GM23338 (cell line): ENCODE measurements at regions not wholly inside any gene's neighbourhood (a gene's known extent, or its start where the extent isn't known, plus 50 kb on each side); places are given as distances from the start of the nearest gene placed in this dataset.

Experiments
- ATAC-seq: fragments of 200-7000 bp; cut with Tn5 transposase; 3 replicates; pipeline ENCODE4 v1.9.1; 2020
- DNase-seq: peaks from one replicate; pipeline ENCODE4 v3.0.0-alpha.2; 2015; ENCODE audit warnings: low spot score
- H2AFZ ChIP-seq: fragments of 200-600 bp; sonication (generic); 2 replicates; pipeline ENCODE4 v1.8.0; 2016; ENCODE audit warnings: antibody characterized with exemption, mild to moderate bottlenecking, moderate library complexity
- H3F3A ChIP-seq: fragments of 200-600 bp; sonication (generic); replicated peaks from 2 replicates; pipeline ENCODE4 v1.8.0; 2017; ENCODE audit warnings: antibody characterized with exemption, mixed run types, low read depth
- H3K27ac ChIP-seq: fragments of 200-600 bp; sonication (generic); 2 replicates; pipeline ENCODE4 v1.6.1; 2016; ENCODE audit warnings: low read depth
- H3K27me3 ChIP-seq: fragments of 200-600 bp; sonication (generic); 2 replicates; pipeline ENCODE4 v1.8.0; 2016; ENCODE audit warnings: mild to moderate bottlenecking, mixed run types, moderate library complexity; ENCODE audit not compliant: insufficient read depth
- H3K36me3 ChIP-seq: fragments of 200-600 bp; sonication (generic); 2 replicates; pipeline ENCODE4 v1.8.0; 2016; ENCODE audit warnings: mild to moderate bottlenecking; ENCODE audit not compliant: insufficient read depth
- H3K4me1 ChIP-seq: fragments of 200-600 bp; sonication (generic); 2 replicates; pipeline ENCODE4 v1.8.0; 2016; ENCODE audit warnings: mild to moderate bottlenecking, moderate library complexity; ENCODE audit not compliant: insufficient read depth
- H3K4me2 ChIP-seq: fragments of 200-600 bp; sonication (generic); 2 replicates; pipeline ENCODE4 v1.7.1; 2017; ENCODE audit warnings: mixed run types
- H3K4me3 ChIP-seq: fragments of 200-600 bp; sonication (generic); 2 replicates; pipeline ENCODE4 v1.6.1; 2016; ENCODE audit warnings: mixed run types
- H3K79me2 ChIP-seq: fragments of 200-600 bp; sonication (generic); replicated peaks from 2 replicates; pipeline ENCODE4 v1.8.0; 2017; ENCODE audit warnings: mild to moderate bottlenecking; ENCODE audit not compliant: insufficient read depth
- H3K9me2 ChIP-seq: fragments of 200-600 bp; sonication (generic); 2 replicates; pipeline ENCODE4 v1.8.0; 2017; ENCODE audit not compliant: insufficient read depth
- H4K20me1 ChIP-seq: fragments of 200-600 bp; sonication (generic); replicated peaks from 2 replicates; pipeline ENCODE4 v1.8.0; 2017; ENCODE audit warnings: mild to moderate bottlenecking; ENCODE audit not compliant: insufficient read depth
- H3K27ac Mint-ChIP-seq: 2 replicates; pipeline ENCODE4 v1.8.0; 2020; ENCODE audit warnings: inconsistent platforms, mild to moderate bottlenecking, moderate library complexity, mixed read lengths
- H3K27me3 Mint-ChIP-seq: 3 replicates; pipeline ENCODE4 v1.8.0; 2022; ENCODE audit warnings: low read depth, mild to moderate bottlenecking, moderate library complexity, mixed read lengths, inconsistent platforms; ENCODE audit not compliant: insufficient read depth, poor library complexity
- H3K36me3 Mint-ChIP-seq: 3 replicates; pipeline ENCODE4 v1.8.0; 2021; ENCODE audit warnings: low read depth, mild to moderate bottlenecking, inconsistent platforms, moderate library complexity, mixed read lengths
- H3K4me1 Mint-ChIP-seq: 3 replicates; pipeline ENCODE4 v1.8.0; 2020; ENCODE audit warnings: mild to moderate bottlenecking, inconsistent platforms, mixed read lengths
- H3K4me3 Mint-ChIP-seq: 3 replicates; pipeline ENCODE4 v1.8.0; 2021; ENCODE audit warnings: moderate library complexity, mild to moderate bottlenecking, inconsistent platforms, mixed read lengths
- H3K9me3 Mint-ChIP-seq: 3 replicates; pipeline ENCODE4 v1.8.0; 2020; ENCODE audit warnings: moderate library complexity, mild to moderate bottlenecking, inconsistent platforms, mixed read lengths
- CREB1 ChIP-seq: fragments of 250-450 bp; sonication (Bioruptor Pico); IDR thresholded peaks from 2 replicates; pipeline ENCODE4 v1.5.0; 2020; ENCODE audit warnings: low read depth, mild to moderate bottlenecking, moderate library complexity
- CTCF ChIP-seq, 2 experiments: fragments of 200-600 bp in 1 of 2; sonication (generic) in 1 of 2; conservative IDR thresholded peaks; 2 replicates each; pipeline versions ENCODE4 v1.5.1 to v1.6.1; 2016 to 2017; ENCODE audit warnings: antibody characterized with exemption in 2 of 2, low read depth in 2 of 2, mild to moderate bottlenecking in 2 of 2, moderate library complexity in 1 of 2
- ETS1 ChIP-seq: IDR thresholded peaks from 2 replicates; pipeline ENCODE4 v1.6.1; 2016; ENCODE audit warnings: antibody characterized with exemption
- EZH2 ChIP-seq: fragments of 200-600 bp; sonication (generic); IDR thresholded peaks from one replicate; pipeline ENCODE4 v1.8.0; 2017; ENCODE audit warnings: antibody characterized with exemption, mild to moderate bottlenecking, low read depth; ENCODE audit not compliant: unreplicated experiment
- EZH2phosphoT487 ChIP-seq: fragments of 200-600 bp; sonication (generic); IDR thresholded peaks from one replicate; pipeline ENCODE4 v1.8.1; 2018; ENCODE audit warnings: antibody characterized with exemption; ENCODE audit not compliant: unreplicated experiment
- JUNB ChIP-seq: IDR thresholded peaks from one replicate; pipeline ENCODE4 v1.6.1; 2016; ENCODE audit warnings: antibody characterized with exemption; ENCODE audit not compliant: unreplicated experiment
- NANOG ChIP-seq: IDR thresholded peaks from 2 replicates; pipeline ENCODE4 v1.6.1; 2016; ENCODE audit warnings: antibody characterized with exemption, borderline replicate concordance
- POLR2AphosphoS5 ChIP-seq: IDR thresholded peaks from 2 replicates; pipeline ENCODE4 v1.6.1; 2016; ENCODE audit warnings: antibody characterized with exemption, low read depth
- STAT1 ChIP-seq: IDR thresholded peaks from one replicate; pipeline ENCODE4 v1.6.1; 2016; ENCODE audit warnings: antibody characterized with exemption; ENCODE audit not compliant: unreplicated experiment
- ZNF114 ChIP-seq: fragments of 250-450 bp; sonication (Bioruptor Pico); IDR thresholded peaks from 2 replicates; pipeline ENCODE4 v1.5.0; 2020; ENCODE audit warnings: mild to moderate bottlenecking, moderate library complexity
- ZNF331 ChIP-seq: fragments of 250-450 bp; sonication (Bioruptor Pico); IDR thresholded peaks from 2 replicates; pipeline ENCODE4 v1.5.0; 2020; ENCODE audit warnings: low read depth, mild to moderate bottlenecking, moderate library complexity
- ZNF462 ChIP-seq: fragments of 250-450 bp; sonication (Bioruptor Pico); IDR thresholded peaks from 2 replicates; pipeline ENCODE4 v1.5.0; 2020; ENCODE audit warnings: mild to moderate bottlenecking, moderate library complexity
- TF ChIP-seq, protein P1 (sequence below): IDR thresholded peaks from one replicate; pipeline ENCODE4 v1.6.1; 2018; ENCODE audit warnings: antibody characterized with exemption; ENCODE audit not compliant: unreplicated experiment

DNA sequence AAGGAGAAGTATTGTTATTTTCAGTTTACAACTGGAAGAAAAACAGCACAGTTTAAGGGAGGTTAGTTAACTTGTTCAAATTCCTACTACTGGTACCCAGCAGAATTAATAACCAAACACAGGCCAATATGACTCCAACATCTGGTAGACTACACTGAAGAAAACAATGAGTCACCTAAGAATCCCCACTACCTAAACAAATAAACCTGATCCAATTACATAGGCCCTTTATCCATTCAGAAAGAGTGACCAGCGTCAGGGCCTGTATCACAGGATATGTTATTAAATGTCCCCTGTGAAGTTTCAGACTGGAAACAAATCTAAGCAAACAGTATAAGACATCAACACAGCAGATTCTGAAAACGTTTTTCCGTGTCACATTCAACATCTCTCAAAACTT lies 492.5 kb upstream of the INTU start:
- H4K20me1 ChIP-seq: no peaks in the 10 kb centered on the region

More for the DNA sequence above, 492.5 kb upstream of the INTU start:
- no peak overlapping the region for H3K27ac ChIP-seq
- no peaks in the 10 kb centered on the region for H3K36me3 Mint-ChIP-seq
- H3K36me3 ChIP-seq: no peaks in the 10 kb centered on the region
- peak overlapping the region; percentile 38; the same call in 1 of the 2 replicates for H2AFZ ChIP-seq
- H3K4me1 Mint-ChIP-seq: no peaks in the 10 kb centered on the region
- ATAC-seq: no peak
- no peak for DNase-seq
- no peak overlapping the region for H3K4me3 ChIP-seq
- H3F3A ChIP-seq: no peaks in the 10 kb centered on the region
- H3K4me3 Mint-ChIP-seq: no peak overlapping the region
- H3K27me3 Mint-ChIP-seq: no peaks in the 10 kb centered on the region
- no peaks in the 10 kb centered on the region for H3K9me3 Mint-ChIP-seq
- H3K4me1 ChIP-seq: no peaks in the 10 kb centered on the region
- no peak overlapping the region for H3K4me2 ChIP-seq
- no peaks in the 10 kb centered on the region for H3K27me3 ChIP-seq
- no peaks in the 10 kb centered on the region; the same call in 1 of the 2 replicates for H3K9me2 ChIP-seq
- no peak overlapping the region for H3K27ac Mint-ChIP-seq
- TF ChIP-seq ZNF331 (CRISPR knock-in tag) (no peak), EZH2phosphoT487 (no peak), EZH2 (no peak), STAT1 (no peak), JUNB (no peak), ZNF462 (CRISPR knock-in tag) (no peak), CREB1 (no peak), POLR2AphosphoS5 (no peak), ETS1 (no peak), CTCF (conservative IDR thresholded peaks at IDR 0.05; ENCODE audit: low read depth in 2 of 2) (no peak), NANOG (no peak), ZNF114 (no peak)
- TF ChIP-seq, protein P1, sequence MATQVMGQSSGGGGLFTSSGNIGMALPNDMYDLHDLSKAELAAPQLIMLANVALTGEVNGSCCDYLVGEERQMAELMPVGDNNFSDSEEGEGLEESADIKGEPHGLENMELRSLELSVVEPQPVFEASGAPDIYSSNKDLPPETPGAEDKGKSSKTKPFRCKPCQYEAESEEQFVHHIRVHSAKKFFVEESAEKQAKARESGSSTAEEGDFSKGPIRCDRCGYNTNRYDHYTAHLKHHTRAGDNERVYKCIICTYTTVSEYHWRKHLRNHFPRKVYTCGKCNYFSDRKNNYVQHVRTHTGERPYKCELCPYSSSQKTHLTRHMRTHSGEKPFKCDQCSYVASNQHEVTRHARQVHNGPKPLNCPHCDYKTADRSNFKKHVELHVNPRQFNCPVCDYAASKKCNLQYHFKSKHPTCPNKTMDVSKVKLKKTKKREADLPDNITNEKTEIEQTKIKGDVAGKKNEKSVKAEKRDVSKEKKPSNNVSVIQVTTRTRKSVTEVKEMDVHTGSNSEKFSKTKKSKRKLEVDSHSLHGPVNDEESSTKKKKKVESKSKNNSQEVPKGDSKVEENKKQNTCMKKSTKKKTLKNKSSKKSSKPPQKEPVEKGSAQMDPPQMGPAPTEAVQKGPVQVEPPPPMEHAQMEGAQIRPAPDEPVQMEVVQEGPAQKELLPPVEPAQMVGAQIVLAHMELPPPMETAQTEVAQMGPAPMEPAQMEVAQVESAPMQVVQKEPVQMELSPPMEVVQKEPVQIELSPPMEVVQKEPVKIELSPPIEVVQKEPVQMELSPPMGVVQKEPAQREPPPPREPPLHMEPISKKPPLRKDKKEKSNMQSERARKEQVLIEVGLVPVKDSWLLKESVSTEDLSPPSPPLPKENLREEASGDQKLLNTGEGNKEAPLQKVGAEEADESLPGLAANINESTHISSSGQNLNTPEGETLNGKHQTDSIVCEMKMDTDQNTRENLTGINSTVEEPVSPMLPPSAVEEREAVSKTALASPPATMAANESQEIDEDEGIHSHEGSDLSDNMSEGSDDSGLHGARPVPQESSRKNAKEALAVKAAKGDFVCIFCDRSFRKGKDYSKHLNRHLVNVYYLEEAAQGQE: no peak
- H3K79me2 ChIP-seq: no peaks in the 10 kb centered on the region
